ENCODE measurements at regions not wholly inside any gene's neighbourhood (a gene's known extent, or its start where the extent isn't known, plus 50 kb on each side); places are given as distances from the start of the nearest gene placed in this dataset.
A peak's percentile ranks its signal among the peaks of the same experiment; 100 is the strongest.
"Not testable (repeated sequence)": the region's sequence is repeated elsewhere in the genome, so short reads cannot be mapped to it uniquely, and the experiment has no call there.

DNA sequence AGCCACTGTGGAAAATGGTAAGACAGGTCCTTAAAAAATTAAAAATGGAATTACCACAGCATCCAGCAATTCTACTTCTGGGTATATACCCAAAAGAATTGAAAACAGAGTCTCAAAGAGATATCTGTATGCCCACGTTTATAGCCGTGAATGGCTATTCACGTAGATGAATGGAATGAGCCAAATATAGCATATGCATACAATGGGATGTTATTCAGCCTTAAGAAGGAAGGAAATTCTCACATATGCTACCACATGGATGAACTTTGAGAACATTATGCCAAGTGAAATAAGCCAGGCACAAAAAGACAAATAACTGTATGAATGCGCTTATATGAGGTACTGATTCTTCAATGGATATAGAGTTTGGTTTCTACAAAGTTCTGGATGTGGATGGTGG is 134.5 kb upstream of the KCNE2 start:
- DNase-seq (ENCODE audit: low spot score in 2 of 2) = no peak
- no peaks in the 10 kb centered on the region for H3K27me3 ChIP-seq (ENCODE audit: low read depth)
- no peak overlapping the region for H3K4me3 ChIP-seq
- H3K36me3 ChIP-seq (replicated peaks) = no peaks in the 10 kb centered on the region
- H3K4me1 ChIP-seq = no peaks in the 10 kb centered on the region
- no peaks in the 10 kb centered on the region for H3K9me3 ChIP-seq
- in situ Hi-C loops (cut with MboI; ENCODE audit: low sequenced_read_pairs) = no loop called here

DNA sequence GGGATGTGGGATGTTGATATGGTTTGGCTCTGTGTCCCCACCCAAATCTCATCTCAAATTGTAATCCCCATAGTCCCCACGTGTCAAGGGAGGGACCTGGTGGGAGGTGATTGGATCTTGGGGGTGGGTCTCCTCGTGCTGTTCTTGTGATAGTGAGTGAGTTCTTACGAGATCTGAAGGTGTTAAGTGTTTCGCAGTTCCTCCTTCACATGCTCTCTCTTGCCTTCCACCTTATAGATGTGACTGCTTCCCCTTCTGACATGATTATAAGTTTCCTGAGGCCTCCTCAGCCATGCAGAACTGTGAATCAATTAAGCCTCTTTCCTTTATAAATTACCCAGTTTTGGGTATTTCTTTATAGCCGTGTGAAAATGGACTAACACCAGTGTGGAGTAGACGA is 130.1 kb upstream of the KCNE2 start:
- H3K27me3 ChIP-seq (ENCODE audit: low read depth); H3K36me3 ChIP-seq (replicated peaks); H3K9me3 ChIP-seq; DNase-seq (ENCODE audit: low spot score in 2 of 2); H3K4me3 ChIP-seq; in situ Hi-C loops (cut with MboI; ENCODE audit: low sequenced_read_pairs): not testable (repeated sequence)
- H3K4me1 ChIP-seq = peaks cover 14% of the 10 kb centered on the region

DNA sequence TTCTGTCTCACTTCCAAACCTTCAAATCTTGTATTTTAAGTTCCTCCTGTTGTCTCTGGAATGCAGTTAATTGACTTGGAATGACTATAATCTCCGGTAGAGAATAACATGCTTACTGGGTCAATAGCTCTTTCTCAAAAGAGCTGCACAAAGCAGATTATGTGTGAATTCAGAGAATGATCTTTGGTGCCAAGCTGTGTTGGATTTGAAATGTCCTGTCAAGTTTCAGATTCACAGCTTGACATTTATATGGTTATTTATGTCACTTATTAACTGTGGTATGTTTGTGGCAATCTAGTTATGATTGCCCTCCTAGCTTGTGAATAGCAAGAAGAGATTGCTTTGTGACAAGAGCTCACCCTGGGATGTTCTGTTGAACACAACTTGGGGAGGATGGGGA is 128.3 kb upstream of the KCNE2 start:
- in situ Hi-C loops (cut with MboI; ENCODE audit: low sequenced_read_pairs) = no loop called here
- DNase-seq (ENCODE audit: low spot score in 2 of 2) = peak; percentile 52 to 93

DNA sequence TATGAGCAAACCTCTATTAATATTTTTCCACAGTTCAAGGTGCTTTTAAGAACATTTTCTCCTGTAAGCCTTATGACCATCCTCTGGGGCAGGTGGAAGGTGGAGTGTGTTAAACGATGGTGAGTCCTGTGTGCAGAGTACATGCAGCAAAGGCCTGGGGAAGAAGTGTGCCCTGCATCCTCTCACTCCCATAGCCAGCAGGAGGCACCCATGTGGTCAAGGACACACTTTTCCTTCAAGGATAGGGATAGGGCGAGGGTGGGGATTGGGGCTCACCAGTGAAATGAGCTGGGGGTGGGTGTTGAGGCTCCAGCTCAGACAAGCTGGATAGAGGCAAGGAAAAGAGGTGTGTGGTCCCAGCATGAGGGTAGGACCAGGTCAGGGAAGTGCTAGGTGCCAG is 120.8 kb upstream of the KCNE2 start:
- H3K27me3 ChIP-seq (ENCODE audit: low read depth) = no peaks in the 10 kb centered on the region
- DNase-seq (ENCODE audit: low spot score in 2 of 2) = no peak
- in situ Hi-C loops (cut with MboI; ENCODE audit: low sequenced_read_pairs) = no loop called here

More for the DNA sequence above, 128.3 kb upstream of the KCNE2 start:
- no peaks in the 10 kb centered on the region for H3K27me3 ChIP-seq (ENCODE audit: low read depth)
- H3K36me3 ChIP-seq (replicated peaks) = no peaks in the 10 kb centered on the region
- H3K4me1 ChIP-seq = peaks cover 14% of the 10 kb centered on the region
- no peak overlapping the region for H3K4me3 ChIP-seq
- H3K9me3 ChIP-seq = peaks cover 10% of the 10 kb centered on the region

DNA sequence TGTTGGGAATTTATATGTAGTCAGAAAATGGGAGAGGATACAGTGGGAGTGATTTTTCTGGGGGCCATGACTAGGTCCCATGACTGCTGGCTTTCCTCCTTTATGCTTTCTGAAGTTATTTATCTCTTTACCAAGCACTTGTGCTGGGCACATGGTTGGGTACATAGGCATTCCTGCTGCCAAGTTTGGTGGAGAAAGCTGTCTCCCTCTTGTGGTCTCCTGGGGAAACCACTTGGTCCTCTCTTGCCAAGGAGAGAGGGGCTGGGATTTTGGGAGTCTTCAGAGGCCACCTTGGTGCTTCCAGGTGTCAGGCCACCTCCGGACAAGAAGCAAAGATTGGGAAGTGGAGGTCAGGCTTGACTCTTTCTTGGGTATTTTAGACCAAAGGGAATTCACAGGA is 120.2 kb upstream of the KCNE2 start:
- in situ Hi-C loops (cut with MboI; ENCODE audit: low sequenced_read_pairs) = no loop called here
- peak in 1 of 2 experiments; percentile 28 for DNase-seq (ENCODE audit: low spot score in 2 of 2)

More for the DNA sequence above, 120.8 kb upstream of the KCNE2 start:
- H3K36me3 ChIP-seq (replicated peaks) = no peaks in the 10 kb centered on the region
- no peak overlapping the region for H3K4me3 ChIP-seq
- no peaks in the 10 kb centered on the region for H3K9me3 ChIP-seq
- H3K4me1 ChIP-seq = no peaks in the 10 kb centered on the region

DNA sequence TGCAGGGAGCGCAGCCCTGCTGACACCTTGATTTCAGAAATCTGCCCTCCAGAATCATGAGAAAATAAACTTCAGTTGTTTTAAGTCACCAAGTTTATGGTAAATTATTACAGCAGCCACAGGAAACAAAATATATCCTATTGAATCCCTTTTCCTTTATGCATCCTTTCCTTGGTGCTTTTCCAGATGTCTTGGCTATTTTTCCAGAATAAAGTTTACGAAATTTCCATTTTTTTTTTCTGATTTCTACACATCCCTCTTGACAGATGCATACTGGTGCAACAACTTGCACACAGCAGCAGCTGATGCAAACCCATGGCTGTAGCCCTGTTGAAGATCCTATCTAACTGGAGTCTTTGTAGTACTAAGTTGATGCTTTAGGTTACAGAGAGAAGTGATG is 111.1 kb upstream of the KCNE2 start:
- Histone ChIP-seq H3K36me3 (replicated peaks) (no peaks in the 10 kb centered on the region), H3K9me3 (peaks cover 2% of the 10 kb centered on the region), H3K27me3 (ENCODE audit: low read depth) (no peaks in the 10 kb centered on the region; the same call in 1 of the 2 replicates), H3K4me3 (no peak overlapping the region), H3K4me1 (peaks cover 2% of the 10 kb centered on the region; the same call in 1 of the 2 replicates)
- in situ Hi-C loops (cut with MboI; ENCODE audit: low sequenced_read_pairs) = no loop called here
- DNase-seq (ENCODE audit: low spot score in 2 of 2) = no peak

More for the DNA sequence above, 120.2 kb upstream of the KCNE2 start:
- no peaks in the 10 kb centered on the region for H3K4me1 ChIP-seq
- no peak overlapping the region for H3K4me3 ChIP-seq
- no peaks in the 10 kb centered on the region for H3K27me3 ChIP-seq (ENCODE audit: low read depth)
- no peaks in the 10 kb centered on the region for H3K36me3 ChIP-seq (replicated peaks)
- H3K9me3 ChIP-seq = no peaks in the 10 kb centered on the region

DNA sequence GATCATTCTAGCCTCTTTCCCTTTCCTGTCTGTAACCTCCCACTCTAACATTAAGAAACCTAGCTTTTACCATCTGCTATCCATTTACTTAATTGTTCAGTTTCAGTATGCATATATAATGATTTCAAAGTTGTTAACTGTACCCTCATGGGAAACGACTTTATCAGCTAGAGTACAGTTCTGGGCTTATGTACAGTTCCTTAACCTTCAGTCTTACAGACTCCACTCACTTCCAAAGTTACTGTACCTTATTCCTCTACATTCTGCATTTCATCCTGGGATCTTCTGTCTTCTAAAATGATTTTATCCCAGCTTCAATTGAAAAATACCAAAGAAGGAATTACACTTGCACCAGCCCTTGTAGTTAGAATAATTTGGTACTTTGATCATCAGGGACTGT is 108.7 kb upstream of the KCNE2 start:
- H3K36me3 ChIP-seq (replicated peaks) = no peaks in the 10 kb centered on the region
- no peaks in the 10 kb centered on the region; the same call in 1 of the 2 replicates for H3K27me3 ChIP-seq (ENCODE audit: low read depth)
- peaks cover 2% of the 10 kb centered on the region for H3K9me3 ChIP-seq
- in situ Hi-C loops (cut with MboI; ENCODE audit: low sequenced_read_pairs) = no loop called here
- H3K4me3 ChIP-seq = no peak overlapping the region
- H3K4me1 ChIP-seq = peaks cover 2% of the 10 kb centered on the region; the same call in 1 of the 2 replicates
- no peak for DNase-seq (ENCODE audit: low spot score in 2 of 2)

DNA sequence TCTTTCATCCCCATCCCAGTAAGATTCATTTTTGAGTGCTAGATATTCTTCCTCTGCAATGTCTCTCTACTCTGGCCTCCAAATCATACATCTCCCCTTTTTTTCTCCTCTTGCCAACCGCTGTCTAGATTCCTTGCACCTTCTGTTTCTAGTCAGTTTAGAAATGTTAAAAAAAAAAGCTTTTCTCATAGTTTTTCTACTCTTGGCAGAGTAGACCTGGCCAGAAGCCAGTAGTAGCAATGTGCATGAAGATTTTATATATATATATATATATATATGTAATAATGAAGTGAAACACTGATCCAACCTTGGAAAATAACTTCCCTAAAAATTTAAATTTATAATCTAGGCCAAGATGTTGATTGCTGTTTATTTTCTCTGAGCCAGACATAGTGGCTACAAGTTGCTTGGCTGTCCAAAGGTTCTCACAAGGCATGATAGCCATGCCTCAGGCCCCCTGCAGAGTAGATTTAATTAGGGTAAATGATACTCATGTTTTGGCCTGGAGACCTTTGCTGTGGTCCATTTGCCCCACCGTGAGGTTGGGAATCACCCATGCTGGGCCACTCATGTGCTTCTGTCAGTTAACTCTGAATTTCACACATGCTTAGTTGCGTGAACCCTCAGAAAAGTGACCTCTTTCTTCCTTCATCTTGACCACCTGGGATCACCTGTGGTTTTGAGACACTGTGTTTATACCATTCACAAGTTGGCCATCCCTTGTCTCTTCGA is 103.4 kb upstream of the KCNE2 start:
- Histone ChIP-seq H3K27me3 (ENCODE audit: low read depth) (no peaks in the 10 kb centered on the region; the same call in 1 of the 2 replicates), H3K9me3 (0 out of 2 replicates have a peak, but pooled peaks cover 9% of the 10 kb centered on the region), H3K4me3 (no peak overlapping the region), H3K4me1 (peaks cover 2% of the 10 kb centered on the region; the same call in 1 of the 2 replicates), H3K36me3 (replicated peaks) (no peaks in the 10 kb centered on the region)
- in situ Hi-C loops (cut with MboI; ENCODE audit: low sequenced_read_pairs) = no loop called here
- DNase-seq (ENCODE audit: low spot score in 2 of 2) = no peak

DNA sequence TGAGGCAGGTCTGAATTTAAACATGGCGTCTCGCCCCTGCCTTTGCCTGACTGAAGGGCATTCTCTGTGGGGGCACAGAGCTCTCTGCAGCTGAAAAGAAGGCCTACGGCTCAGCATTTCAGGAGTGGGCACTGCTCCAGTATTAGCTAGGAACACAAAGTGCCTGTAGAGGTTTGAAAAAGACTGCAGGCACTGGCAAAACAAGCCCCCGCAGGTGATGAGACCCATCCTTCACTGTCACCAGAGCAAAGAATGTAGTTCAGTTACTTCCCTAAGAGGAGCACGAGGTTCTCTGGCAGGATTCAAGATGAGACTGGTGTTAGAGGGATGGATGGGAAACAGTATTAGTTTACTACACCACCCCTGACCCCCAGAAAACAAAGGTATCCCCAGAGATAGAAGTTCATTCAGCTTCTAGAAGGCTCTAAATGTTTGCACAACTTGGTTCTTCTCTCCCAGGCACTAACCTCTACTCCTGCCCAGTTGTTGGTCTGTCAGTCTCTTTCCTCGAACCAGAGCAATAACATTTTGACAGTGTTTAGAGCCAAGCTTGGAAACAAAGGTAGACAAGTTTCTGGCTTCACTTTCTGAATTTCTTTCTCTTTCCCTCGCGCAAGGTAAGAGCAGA is 101.9 kb upstream of the KCNE2 start:
- Histone ChIP-seq H3K9me3 (0 out of 2 replicates have a peak, but pooled peaks cover 9% of the 10 kb centered on the region), H3K27me3 (ENCODE audit: low read depth) (no peaks in the 10 kb centered on the region), H3K36me3 (replicated peaks) (no peaks in the 10 kb centered on the region), H3K4me1 (no peaks in the 10 kb centered on the region), H3K4me3 (no peak overlapping the region)
- DNase-seq (ENCODE audit: low spot score in 2 of 2) = no peak
- in situ Hi-C loops (cut with MboI; ENCODE audit: low sequenced_read_pairs) = no loop called here

DNA sequence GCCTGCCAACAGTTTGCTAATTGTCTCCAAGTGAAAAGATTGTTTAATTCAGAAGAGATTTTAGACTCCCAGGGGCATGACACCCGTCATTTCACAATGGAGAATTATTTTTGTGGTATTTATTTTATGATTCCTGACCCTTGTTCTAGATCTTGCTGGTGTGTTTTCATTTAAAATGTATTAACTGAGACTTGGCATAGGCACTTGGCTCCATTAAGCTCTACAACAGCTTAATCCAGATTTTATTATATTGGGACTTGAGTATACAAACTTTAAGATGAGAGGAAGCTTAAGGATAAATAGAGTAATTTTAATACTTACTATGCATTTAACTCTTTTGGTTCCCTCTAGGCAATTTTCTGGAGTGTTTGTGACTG is 101.3 kb upstream of the KCNE2 start:
- Histone ChIP-seq H3K36me3 (replicated peaks) (no peaks in the 10 kb centered on the region), H3K27me3 (ENCODE audit: low read depth) (no peaks in the 10 kb centered on the region), H3K4me3 (no peak overlapping the region), H3K9me3 (0 out of 2 replicates have a peak, but pooled peaks cover 9% of the 10 kb centered on the region), H3K4me1 (no peaks in the 10 kb centered on the region)
- peak in 1 of 2 experiments; percentile 3 for DNase-seq (ENCODE audit: low spot score in 2 of 2)
- in situ Hi-C loops (cut with MboI; ENCODE audit: low sequenced_read_pairs) = no loop called here

DNA sequence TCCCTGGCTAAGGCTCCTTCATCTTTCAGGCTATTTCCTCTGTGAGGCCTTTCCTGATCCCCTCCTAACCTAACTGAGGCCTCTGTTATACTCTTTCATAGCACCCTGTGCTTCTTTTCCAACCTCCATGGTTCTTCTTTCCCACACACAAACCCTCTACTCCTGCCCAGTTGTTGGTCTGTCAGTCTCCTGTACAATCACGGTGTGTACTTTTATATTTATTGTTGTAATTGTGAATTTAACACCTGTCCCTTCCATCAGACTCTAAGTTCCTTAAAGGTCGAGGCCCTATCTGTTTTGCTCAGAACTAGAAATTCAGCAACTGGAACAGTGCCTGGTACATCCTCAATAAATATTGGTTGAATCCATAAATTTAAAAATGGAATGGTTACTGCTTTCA is 100.2 kb upstream of the KCNE2 start:
- DNase-seq (ENCODE audit: low spot score in 2 of 2) = no peak
- no peaks in the 10 kb centered on the region for H3K36me3 ChIP-seq (replicated peaks)
- 0 out of 2 replicates have a peak, but pooled peaks cover 9% of the 10 kb centered on the region for H3K9me3 ChIP-seq
- H3K4me3 ChIP-seq = no peak overlapping the region
- H3K27me3 ChIP-seq (ENCODE audit: low read depth) = no peaks in the 10 kb centered on the region
- no peaks in the 10 kb centered on the region for H3K4me1 ChIP-seq
- in situ Hi-C loops (cut with MboI; ENCODE audit: low sequenced_read_pairs) = no loop called here

DNA sequence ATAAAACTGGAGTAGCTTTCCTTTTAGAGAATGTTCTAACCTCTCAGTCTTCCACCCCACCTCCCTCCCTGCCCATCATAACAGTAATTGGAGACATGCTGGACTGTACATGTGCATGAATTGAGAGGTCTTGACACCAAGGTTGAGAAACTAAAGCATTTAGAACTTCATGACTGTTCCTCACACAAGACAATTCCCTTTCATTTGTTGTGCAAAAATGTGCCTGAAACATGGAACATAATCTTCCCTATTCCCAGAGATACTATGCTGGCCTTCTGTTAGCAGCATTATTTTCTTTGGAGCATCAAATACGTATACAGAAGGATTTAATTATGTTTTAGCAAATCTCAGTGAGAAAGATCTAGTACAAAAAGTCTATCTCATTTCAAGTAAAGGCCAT is 97.5 kb upstream of the KCNE2 start:
- no peak for DNase-seq (ENCODE audit: low spot score in 2 of 2)
- H3K4me1 ChIP-seq = peaks cover 10% of the 10 kb centered on the region
- 0 out of 2 replicates have a peak, but pooled peaks cover 9% of the 10 kb centered on the region for H3K9me3 ChIP-seq
- H3K27me3 ChIP-seq (ENCODE audit: low read depth) = no peaks in the 10 kb centered on the region
- in situ Hi-C loops (cut with MboI; ENCODE audit: low sequenced_read_pairs) = no loop called here
- no peaks in the 10 kb centered on the region for H3K36me3 ChIP-seq (replicated peaks)
- no peak overlapping the region for H3K4me3 ChIP-seq

DNA sequence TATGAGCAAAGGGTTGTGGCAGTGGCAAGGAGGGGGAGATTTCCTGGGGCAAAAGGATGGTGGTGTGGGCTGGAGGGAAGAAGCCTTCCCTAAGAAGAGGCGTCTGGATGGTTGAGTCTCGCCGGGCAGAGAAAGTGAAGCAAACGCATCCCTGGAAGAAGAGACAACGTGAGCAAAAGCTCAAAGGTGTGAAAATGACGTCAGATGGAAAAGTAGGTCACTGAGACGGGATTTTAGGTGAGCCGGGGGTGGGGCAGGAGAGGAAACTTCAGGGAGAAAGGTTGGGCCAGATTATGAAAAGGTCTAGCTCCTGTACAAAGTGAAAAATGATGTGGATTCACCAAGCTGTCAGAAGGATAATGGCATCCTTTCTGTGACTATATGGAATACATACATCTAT is 95.3 kb upstream of the KCNE2 start:
- Histone ChIP-seq H3K36me3 (replicated peaks) (no peaks in the 10 kb centered on the region), H3K9me3 (0 out of 2 replicates have a peak, but pooled peaks cover 5% of the 10 kb centered on the region), H3K4me1 (peaks cover 28% of the 10 kb centered on the region), H3K27me3 (ENCODE audit: low read depth) (no peaks in the 10 kb centered on the region), H3K4me3 (no peak overlapping the region)
- in situ Hi-C loops (cut with MboI; ENCODE audit: low sequenced_read_pairs) = no loop called here
- no peak for DNase-seq (ENCODE audit: low spot score in 2 of 2)

DNA sequence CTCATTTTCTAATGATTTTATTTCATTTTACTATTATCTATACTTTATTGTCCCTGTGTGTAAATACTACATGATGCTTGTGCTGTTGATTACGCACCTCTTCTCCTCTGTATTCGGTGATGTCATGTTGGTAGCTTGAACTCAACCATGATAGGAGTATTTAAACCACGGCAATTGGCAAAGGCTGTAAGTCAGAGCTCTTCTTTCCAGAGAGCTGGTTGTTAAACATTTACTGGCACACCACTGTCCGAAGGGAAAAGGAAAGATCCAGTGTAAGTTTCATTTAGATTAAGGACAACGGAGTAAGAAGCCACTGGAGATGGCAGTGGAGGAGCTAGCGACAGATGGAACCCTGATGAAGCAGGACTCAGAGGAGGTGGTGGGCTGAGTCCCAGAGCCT is 93.4 kb upstream of the KCNE2 start:
- Histone ChIP-seq H3K4me1 (peaks cover 28% of the 10 kb centered on the region), H3K4me3 (no peak overlapping the region), H3K36me3 (replicated peaks) (no peaks in the 10 kb centered on the region), H3K9me3 (no peaks in the 10 kb centered on the region), H3K27me3 (ENCODE audit: low read depth) (no peaks in the 10 kb centered on the region)
- in situ Hi-C loops (cut with MboI; ENCODE audit: low sequenced_read_pairs) = no loop called here
- DNase-seq (ENCODE audit: low spot score in 2 of 2) = no peak
